Vagina (tissue), 2 donors: ENCODE measurements at regions not wholly inside any gene's neighbourhood (a gene's known extent, or its start where the extent isn't known, plus 50 kb on each side); places are given as distances from the start of the nearest gene placed in this dataset.

Experiments used
- DNase-seq, 2 donors: peaks; one replicate each; pipeline ENCODE4 v3.0.0-alpha.2; 2017; ENCODE audit errors: extremely low spot score in 2 of 2
- H3K27ac ChIP-seq: fragments of 200-600 bp; sonication (generic); one replicate; pipeline ENCODE4 v1.5.1; 2019
- H3K27me3 ChIP-seq: fragments of 200-600 bp; sonication (generic); one replicate; pipeline ENCODE4 v1.5.1; 2019
- H3K36me3 ChIP-seq, 2 donors: fragments of 200-600 bp; sonication (generic); one replicate each; pipeline ENCODE4 v1.5.1; 2017 to 2019
- H3K4me1 ChIP-seq: fragments of 200-600 bp; sonication (generic); one replicate; pipeline ENCODE4 v1.5.1; 2019
- H3K4me3 ChIP-seq, 2 donors: fragments of 200-600 bp; sonication (generic); 1 replicate in 1 of 2; 2 replicates in 1 of 2; pipeline ENCODE4 v1.5.1; 2016 to 2019
- H3K9me3 ChIP-seq: fragments of 200-600 bp; sonication (generic); one replicate; pipeline ENCODE4 v1.5.1; 2019
- POLR2A ChIP-seq, 2 donors: fragments of 450-650 bp; IDR thresholded peaks; one replicate each; pipeline ENCODE4 v1.6.1; 2017; ENCODE audit warnings: antibody characterized with exemption in 2 of 2, mild to moderate bottlenecking in 2 of 2, moderate library complexity in 2 of 2
- POLR2AphosphoS5 ChIP-seq, 2 donors: sonication (generic); formaldehyde crosslinking; IDR thresholded peaks; one replicate each; pipeline ENCODE4 v1.9.0; 2017; ENCODE audit warnings: antibody characterized with exemption in 2 of 2, mild to moderate bottlenecking in 2 of 2, low read depth in 1 of 2; ENCODE audit not compliant: insufficient read depth in 1 of 2
- intact Hi-C: fragments of 100-400 bp; cut with DNase I; formaldehyde crosslinking; loops from one replicate; pipeline ENCODE4 v1.15.1; 2023
- TF ChIP-seq, protein P1 (sequence below), 3 experiments: fragments of 450-650 bp in 2 of 3; fragments of 200-600 bp in 1 of 3; sonication (generic) in 1 of 3; IDR thresholded peaks; one replicate each; pipeline ENCODE4 v1.5.1; 2017 to 2019; ENCODE audit warnings: antibody characterized with exemption in 3 of 3, mild to moderate bottlenecking in 2 of 3, moderate library complexity in 2 of 3

DNA sequence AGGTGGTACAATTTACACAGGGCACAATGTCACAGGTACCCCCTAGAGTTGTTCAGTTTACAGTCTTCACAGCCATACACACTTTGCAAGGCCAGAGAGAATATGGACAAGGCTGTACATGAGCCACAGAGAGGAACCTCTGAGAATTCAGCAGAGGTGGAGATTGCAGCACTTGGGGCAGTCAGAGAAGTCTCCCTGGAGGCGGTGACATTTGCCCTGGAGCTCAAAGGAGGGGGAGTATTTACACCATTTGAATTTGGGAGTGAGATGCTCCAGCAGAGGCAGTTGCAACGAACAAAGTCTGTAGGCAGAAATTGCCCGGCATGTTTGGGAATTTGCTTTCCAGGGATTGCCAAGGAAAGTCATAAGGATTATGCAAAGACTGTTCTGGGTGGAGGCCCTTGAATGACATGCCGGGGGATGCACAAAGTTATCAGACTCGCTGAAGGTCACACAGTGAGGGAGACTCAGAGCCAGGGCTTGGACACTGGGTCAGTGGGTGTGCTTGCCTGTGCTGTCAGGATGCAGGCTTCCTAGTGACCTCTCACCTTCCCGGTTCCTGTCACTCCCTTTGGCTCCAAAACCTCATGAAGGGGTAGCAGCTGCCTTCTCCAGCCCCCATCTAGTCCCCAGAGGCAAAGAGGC lies 160.7 kb upstream of the PCBD1 start:
- Histone ChIP-seq H3K36me3 (no peaks in the 10 kb centered on the region), H3K4me3 (no peak overlapping the region), H3K4me1 (no peaks in the 10 kb centered on the region), H3K9me3 (no peaks in the 10 kb centered on the region), H3K27me3 (no peaks in the 10 kb centered on the region), H3K27ac (no peak overlapping the region)
- intact Hi-C loops: no loop called here
- no peak for TF ChIP-seq POLR2AphosphoS5 (IDR thresholded peaks at IDR 0.05; ENCODE audit: insufficient read depth in 1 of 2, low read depth in 1 of 2)
- TF ChIP-seq, protein P1, sequence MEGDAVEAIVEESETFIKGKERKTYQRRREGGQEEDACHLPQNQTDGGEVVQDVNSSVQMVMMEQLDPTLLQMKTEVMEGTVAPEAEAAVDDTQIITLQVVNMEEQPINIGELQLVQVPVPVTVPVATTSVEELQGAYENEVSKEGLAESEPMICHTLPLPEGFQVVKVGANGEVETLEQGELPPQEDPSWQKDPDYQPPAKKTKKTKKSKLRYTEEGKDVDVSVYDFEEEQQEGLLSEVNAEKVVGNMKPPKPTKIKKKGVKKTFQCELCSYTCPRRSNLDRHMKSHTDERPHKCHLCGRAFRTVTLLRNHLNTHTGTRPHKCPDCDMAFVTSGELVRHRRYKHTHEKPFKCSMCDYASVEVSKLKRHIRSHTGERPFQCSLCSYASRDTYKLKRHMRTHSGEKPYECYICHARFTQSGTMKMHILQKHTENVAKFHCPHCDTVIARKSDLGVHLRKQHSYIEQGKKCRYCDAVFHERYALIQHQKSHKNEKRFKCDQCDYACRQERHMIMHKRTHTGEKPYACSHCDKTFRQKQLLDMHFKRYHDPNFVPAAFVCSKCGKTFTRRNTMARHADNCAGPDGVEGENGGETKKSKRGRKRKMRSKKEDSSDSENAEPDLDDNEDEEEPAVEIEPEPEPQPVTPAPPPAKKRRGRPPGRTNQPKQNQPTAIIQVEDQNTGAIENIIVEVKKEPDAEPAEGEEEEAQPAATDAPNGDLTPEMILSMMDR (IDR thresholded peaks at IDR 0.05): no peak
- TF ChIP-seq POLR2A (IDR thresholded peaks at IDR 0.05): no peak
- no peak for DNase-seq

- H3K9me3 ChIP-seq: no peaks in the 10 kb centered on the region
- no peak overlapping the region for H3K27ac ChIP-seq
- no peaks in the 10 kb centered on the region for H3K36me3 ChIP-seq
- H3K27me3 ChIP-seq: no peaks in the 10 kb centered on the region
- intact Hi-C loops: no loop called here
- H3K4me1 ChIP-seq: no peaks in the 10 kb centered on the region
- no peak overlapping the region for H3K4me3 ChIP-seq
- no peak for DNase-seq
- no peak for TF ChIP-seq POLR2A (IDR thresholded peaks at IDR 0.05)
- TF ChIP-seq POLR2AphosphoS5 (IDR thresholded peaks at IDR 0.05; ENCODE audit: insufficient read depth in 1 of 2, low read depth in 1 of 2): no peak
- TF ChIP-seq, protein P1 (IDR thresholded peaks at IDR 0.05): no peak
These were observed 161.6 kb upstream of the PCBD1 start for GRCh38 chr10:71049994-71050393.

GRCh38 chr10:71052076-71052660 lies 160.2 kb upstream of the UNC5B start:
- H3K4me3 ChIP-seq: no peak overlapping the region
- DNase-seq: no peak
- no peaks in the 10 kb centered on the region for H3K9me3 ChIP-seq
- TF ChIP-seq, protein P1 (IDR thresholded peaks at IDR 0.05): no peak
- TF ChIP-seq POLR2AphosphoS5 (IDR thresholded peaks at IDR 0.05; ENCODE audit: insufficient read depth in 1 of 2, low read depth in 1 of 2) (no peak), POLR2A (IDR thresholded peaks at IDR 0.05) (no peak)
- H3K27ac ChIP-seq: no peak overlapping the region
- intact Hi-C loops: no loop called here
- no peaks in the 10 kb centered on the region for H3K27me3 ChIP-seq
- H3K36me3 ChIP-seq: no peaks in the 10 kb centered on the region
- no peaks in the 10 kb centered on the region for H3K4me1 ChIP-seq

DNA sequence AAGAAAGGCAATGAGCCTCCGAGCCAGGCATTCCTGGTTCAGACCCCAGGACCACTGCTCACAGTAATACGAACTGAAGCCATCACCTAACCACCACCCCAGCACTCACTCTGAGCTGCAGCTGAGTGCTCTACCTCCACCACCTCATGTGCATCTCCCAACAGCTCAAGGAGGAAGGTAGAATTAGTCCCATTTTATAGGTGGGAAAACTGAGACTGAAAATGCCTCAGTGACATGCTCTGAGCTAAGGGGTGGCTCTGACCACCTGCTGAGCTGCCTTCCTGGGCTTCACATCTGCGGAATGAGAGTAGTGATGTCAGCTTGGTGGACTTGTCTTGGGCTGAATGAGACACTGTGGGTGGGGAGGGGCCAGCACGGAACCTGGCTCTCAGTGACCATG lies 159.7 kb upstream of the UNC5B start:
- no peak for DNase-seq
- intact Hi-C loops: no loop called here
- no peak for TF ChIP-seq POLR2AphosphoS5 (IDR thresholded peaks at IDR 0.05; ENCODE audit: insufficient read depth in 1 of 2, low read depth in 1 of 2)
- TF ChIP-seq, protein P1 (IDR thresholded peaks at IDR 0.05): no peak
- no peak for TF ChIP-seq POLR2A (IDR thresholded peaks at IDR 0.05)
- no peak overlapping the region for H3K4me3 ChIP-seq
- H3K4me1 ChIP-seq: no peaks in the 10 kb centered on the region
- H3K27ac ChIP-seq: no peak overlapping the region
- H3K27me3 ChIP-seq: no peaks in the 10 kb centered on the region
- H3K9me3 ChIP-seq: no peaks in the 10 kb centered on the region
- no peaks in the 10 kb centered on the region for H3K36me3 ChIP-seq

DNA sequence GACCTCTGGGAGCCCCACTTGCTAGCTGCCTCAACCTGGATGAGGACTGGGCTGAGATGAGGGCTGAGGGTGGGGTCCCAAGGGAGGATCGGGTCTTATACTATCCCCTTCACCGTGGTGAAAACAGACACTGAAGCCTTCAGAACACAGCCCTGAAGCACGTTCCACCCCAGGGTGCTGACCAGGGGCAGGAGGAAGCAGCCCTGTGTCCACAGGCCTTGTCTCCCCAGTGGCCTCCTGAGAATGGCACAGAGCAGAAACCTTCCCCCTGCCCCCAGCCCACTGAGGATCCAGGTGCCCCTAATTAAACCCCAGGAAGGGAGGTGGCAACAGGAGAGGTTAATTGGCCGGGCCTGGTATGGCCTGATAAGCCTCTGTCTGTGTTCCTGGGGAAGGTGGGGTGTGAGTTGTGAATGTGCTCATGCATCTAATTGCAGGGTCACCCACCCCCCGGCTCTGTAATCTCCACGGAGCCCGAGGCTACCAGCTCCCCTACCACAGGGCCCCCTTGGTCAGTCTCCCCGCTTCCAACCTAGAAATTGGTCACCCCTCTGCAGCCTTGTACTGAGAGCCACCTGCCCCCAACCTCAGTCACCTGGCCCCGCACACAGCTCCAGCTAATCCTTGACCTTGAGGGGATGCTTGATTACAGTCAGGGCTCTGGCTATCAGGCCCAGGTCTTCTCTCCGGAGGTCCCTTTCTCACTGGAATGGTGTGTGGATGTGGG lies 159.0 kb upstream of the UNC5B start:
- intact Hi-C loops: no loop called here
- Histone ChIP-seq H3K27ac (no peak overlapping the region), H3K36me3 (no peaks in the 10 kb centered on the region), H3K27me3 (no peaks in the 10 kb centered on the region), H3K9me3 (no peaks in the 10 kb centered on the region), H3K4me3 (no peak overlapping the region), H3K4me1 (no peaks in the 10 kb centered on the region)
- no peak for DNase-seq
- TF ChIP-seq, protein P1 (IDR thresholded peaks at IDR 0.05): no peak
- TF ChIP-seq POLR2AphosphoS5 (IDR thresholded peaks at IDR 0.05; ENCODE audit: insufficient read depth in 1 of 2, low read depth in 1 of 2) (no peak), POLR2A (IDR thresholded peaks at IDR 0.05) (no peak)
